ENCODE measurements at regions not wholly inside any gene's neighbourhood (a gene's known extent, or its start where the extent isn't known, plus 50 kb on each side); places are given as distances from the start of the nearest gene placed in this dataset.

- TF ChIP-seq CTCF (IDR thresholded peaks at IDR 0.05), result no peak
- Histone ChIP-seq H3K4me1 (no peaks in the 10 kb centered on the region), H3K36me3 (no peaks in the 10 kb centered on the region), H3K9me3 (no peaks in the 10 kb centered on the region), H3K27me3 (no peaks in the 10 kb centered on the region), H3K4me3 (no peak overlapping the region), H3K27ac (no peak overlapping the region)
- ATAC-seq (no peak), DNase-seq (no peak)
- intact Hi-C loops (cut with DNase I), result no loop called here
- WGBS, 2 donors, result 41 to 49% methylated on average over 5 of the region's 5 CpGs
These were observed 1700.6 kb upstream of the TENM3 start for GRCh38 chr4:180542445-180543100.

GRCh38 chr4:180550106-180550505 is 1693.1 kb upstream of the TENM3 start:
- TF ChIP-seq CTCF (IDR thresholded peaks at IDR 0.05), result no peak
- Histone ChIP-seq H3K36me3 (no peaks in the 10 kb centered on the region), H3K27ac (no peak overlapping the region), H3K27me3 (no peaks in the 10 kb centered on the region), H3K4me1 (no peaks in the 10 kb centered on the region), H3K4me3 (no peak overlapping the region), H3K9me3 (peaks cover 0 to 8% (median 0%) of the 10 kb centered on the region in 11 donors)
- ATAC-seq, result no peak
- no peak for DNase-seq
- intact Hi-C loops (cut with DNase I), result no loop called here
- WGBS, 2 donors, result 55 to 87% methylated on average over 6 of the region's 6 CpGs

GRCh38 chr4:180557348-180557747 is 1685.9 kb upstream of the TENM3 start:
- Histone ChIP-seq H3K4me3 (no peak overlapping the region), H3K4me1 (no peaks in the 10 kb centered on the region), H3K36me3 (no peaks in the 10 kb centered on the region), H3K9me3 (no peaks in the 10 kb centered on the region), H3K27me3 (no peaks in the 10 kb centered on the region), H3K27ac (no peak overlapping the region)
- no peak for TF ChIP-seq CTCF (IDR thresholded peaks at IDR 0.05)
- ATAC-seq, result no peak
- DNase-seq, result no peak
- WGBS, 2 donors, result 67 to 72% methylated on average over 3 of the region's 3 CpGs
- intact Hi-C loops (cut with DNase I), result no loop called here

- no peaks in the 10 kb centered on the region for H3K4me1 ChIP-seq
- intact Hi-C loops (cut with DNase I), result no loop called here
- ATAC-seq (no peak), DNase-seq (no peak)
- no peak overlapping the region for H3K27ac ChIP-seq
- H3K27me3 ChIP-seq, result no peaks in the 10 kb centered on the region
- no peak for TF ChIP-seq CTCF (IDR thresholded peaks at IDR 0.05)
- WGBS, 2 donors, result 72 to 73% methylated on average over 4 of the region's 4 CpGs
- H3K4me3 ChIP-seq, result no peak overlapping the region
- no peaks in the 10 kb centered on the region for H3K36me3 ChIP-seq
- H3K9me3 ChIP-seq, result no peaks in the 10 kb centered on the region
These were observed 1685.3 kb upstream of the TENM3 start for GRCh38 chr4:180557950-180558349.
